Activated T-cell treated with anti-CD3 and anti-CD28 coated beads, Interleukin-2, amount 50 U/mL, for 24 hours (primary cell): ENCODE measurements at regions not wholly inside any gene's neighbourhood (a gene's known extent, or its start where the extent isn't known, plus 50 kb on each side); places are given as distances from the start of the nearest gene placed in this dataset.

ENCODE experiments used
- DNase-seq: peaks from one replicate; pipeline ENCODE4 v3.0.0-alpha.2; 2020
- H3K27ac Mint-ChIP-seq: 2 replicates; pipeline ENCODE4 v1.8.0; 2020; ENCODE audit warnings: mild to moderate bottlenecking, mixed read lengths
- H3K27me3 Mint-ChIP-seq: 2 replicates; pipeline ENCODE4 v1.8.0; 2020; ENCODE audit warnings: mixed read lengths
- H3K36me3 Mint-ChIP-seq: 2 replicates; pipeline ENCODE4 v1.8.0; 2020; ENCODE audit warnings: low read depth, mixed read lengths
- H3K4me1 Mint-ChIP-seq: 2 replicates; pipeline ENCODE4 v1.8.0; 2020; ENCODE audit warnings: low read depth, mixed read lengths
- H3K4me3 Mint-ChIP-seq: 2 replicates; pipeline ENCODE4 v1.8.0; 2020; ENCODE audit warnings: mild to moderate bottlenecking, moderate library complexity, mixed read lengths
- H3K9me3 Mint-ChIP-seq: 2 replicates; pipeline ENCODE4 v1.8.0; 2020; ENCODE audit warnings: mixed read lengths

DNA sequence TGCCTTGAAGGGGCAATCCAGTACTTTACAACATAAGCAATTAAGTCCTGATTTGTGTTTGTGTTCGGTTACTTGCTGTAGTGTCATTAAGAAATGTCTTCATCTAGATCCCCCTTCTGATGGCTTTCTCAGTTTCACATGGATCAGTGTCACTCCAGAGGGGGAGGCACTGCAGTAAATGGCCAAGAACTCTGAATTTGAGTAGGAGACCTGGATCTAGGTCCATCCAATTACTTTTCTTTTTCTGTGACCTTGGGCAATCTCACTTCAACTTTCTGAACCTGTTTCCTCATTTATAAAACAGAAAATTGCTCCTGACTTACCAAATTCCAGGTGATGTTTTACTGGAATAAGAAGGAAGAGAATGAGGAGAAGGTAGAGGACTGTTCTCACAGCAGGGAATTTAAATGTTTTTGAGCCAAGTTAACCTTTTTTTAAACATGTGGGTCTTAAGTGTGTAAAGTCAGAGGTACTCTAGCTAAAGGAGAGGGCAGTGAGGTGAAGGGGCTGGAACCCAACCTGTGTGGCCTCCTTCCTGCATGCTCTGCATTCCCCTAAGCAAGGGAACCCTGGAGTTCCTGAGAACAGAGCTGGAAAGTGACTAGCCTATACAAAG is 285.5 kb downstream of the HACE1 start:
- DNase-seq = no peak
- Mint-ChIP-seq H3K27ac (no peak overlapping the region), H3K27me3 (peaks cover 3% of the 10 kb centered on the region), H3K4me3 (no peak overlapping the region), H3K4me1 (no peaks in the 10 kb centered on the region), H3K9me3 (no peaks in the 10 kb centered on the region), H3K36me3 (no peaks in the 10 kb centered on the region)

DNA sequence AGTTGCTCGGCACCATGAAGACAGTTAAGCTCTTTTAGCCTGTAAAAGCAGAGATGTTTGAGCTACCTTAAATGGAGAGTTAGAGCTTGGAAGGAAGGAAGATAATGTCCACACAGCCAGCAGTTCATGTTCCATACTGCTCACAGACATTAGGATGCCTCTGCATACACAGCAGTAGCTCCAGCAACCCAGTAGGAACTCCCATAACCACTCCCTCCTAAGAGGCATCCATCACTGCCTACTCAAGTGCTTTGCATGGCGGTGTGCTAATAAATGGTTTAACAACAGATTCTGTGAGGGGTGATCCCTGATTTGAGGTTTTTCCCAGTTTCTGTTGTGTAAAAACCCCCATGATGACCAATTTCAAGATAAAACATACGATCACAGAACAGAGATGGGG is 286.4 kb downstream of the HACE1 start:
- Mint-ChIP-seq H3K27me3 (peaks cover 3% of the 10 kb centered on the region), H3K4me3 (no peak overlapping the region), H3K27ac (no peak overlapping the region), H3K4me1 (no peaks in the 10 kb centered on the region), H3K9me3 (no peaks in the 10 kb centered on the region), H3K36me3 (no peaks in the 10 kb centered on the region)
- no peak for DNase-seq

DNA sequence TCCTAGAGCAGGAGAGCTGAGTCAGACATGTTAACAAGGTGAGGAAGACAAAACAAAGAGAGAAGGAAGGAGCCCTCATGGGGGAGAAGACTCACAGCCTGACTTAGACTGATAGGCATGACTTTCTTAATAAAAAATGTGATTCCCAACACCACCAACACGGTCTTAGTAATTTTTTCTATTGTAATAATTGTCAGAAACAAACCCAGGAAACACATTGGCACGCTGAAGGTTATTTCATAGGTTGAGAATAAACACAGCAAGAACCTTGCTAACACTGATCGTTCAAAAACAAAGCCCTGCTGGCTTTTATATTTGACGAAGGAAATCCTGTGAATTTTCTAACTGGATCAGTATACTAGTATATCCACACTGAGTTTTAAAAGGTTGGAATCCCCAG is 286.8 kb downstream of the HACE1 start:
- Mint-ChIP-seq H3K4me1 (no peaks in the 10 kb centered on the region), H3K4me3 (no peak overlapping the region), H3K9me3 (no peaks in the 10 kb centered on the region), H3K36me3 (no peaks in the 10 kb centered on the region), H3K27me3 (peaks cover 3% of the 10 kb centered on the region), H3K27ac (no peak overlapping the region)
- DNase-seq = no peak

DNA sequence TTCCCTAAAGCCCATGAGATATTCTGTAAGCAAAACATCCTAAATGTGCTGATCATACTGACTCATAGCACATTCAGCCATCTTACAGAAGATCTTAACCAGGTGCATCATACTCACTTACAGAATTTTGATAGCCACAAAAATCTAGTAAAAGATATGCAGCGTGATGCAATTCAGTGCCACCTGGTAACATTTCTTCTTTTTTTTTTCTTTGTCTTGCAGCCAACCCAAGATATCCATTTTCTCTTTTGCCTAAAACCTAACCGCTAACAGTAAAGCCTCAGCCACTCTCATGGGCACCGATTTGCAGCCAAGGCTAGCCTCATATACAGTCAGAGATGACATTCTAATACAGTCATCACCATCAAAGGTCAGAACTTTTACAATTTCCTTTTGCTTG is 293.3 kb downstream of the HACE1 start:
- Mint-ChIP-seq H3K36me3 (no peaks in the 10 kb centered on the region), H3K4me1 (no peaks in the 10 kb centered on the region), H3K27ac (no peak overlapping the region), H3K9me3 (no peaks in the 10 kb centered on the region), H3K4me3 (no peak overlapping the region), H3K27me3 (no peaks in the 10 kb centered on the region)
- no peak for DNase-seq

DNA sequence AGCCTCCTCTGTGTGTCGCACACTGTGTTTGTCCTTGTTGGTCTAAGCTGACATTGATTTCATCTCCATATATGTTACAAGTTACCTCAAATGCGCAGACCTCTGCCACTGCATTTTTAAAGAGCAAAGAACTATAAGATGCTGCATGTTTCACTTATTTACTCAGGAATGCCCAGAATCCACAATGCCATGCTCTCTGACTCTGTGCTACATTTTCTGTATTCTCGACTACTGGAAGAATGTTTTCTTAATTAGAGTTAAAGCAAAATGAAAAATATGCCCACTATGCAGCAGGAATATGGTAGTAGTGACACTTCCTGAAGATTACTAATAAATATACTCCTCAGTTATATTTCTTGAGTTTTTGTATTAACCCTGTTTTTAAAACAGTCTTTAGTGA is 296.4 kb downstream of the HACE1 start:
- Mint-ChIP-seq H3K4me1 (no peaks in the 10 kb centered on the region), H3K9me3 (no peaks in the 10 kb centered on the region), H3K27ac (no peak overlapping the region), H3K36me3 (no peaks in the 10 kb centered on the region), H3K27me3 (no peaks in the 10 kb centered on the region), H3K4me3 (no peak overlapping the region)
- DNase-seq = no peak

DNA sequence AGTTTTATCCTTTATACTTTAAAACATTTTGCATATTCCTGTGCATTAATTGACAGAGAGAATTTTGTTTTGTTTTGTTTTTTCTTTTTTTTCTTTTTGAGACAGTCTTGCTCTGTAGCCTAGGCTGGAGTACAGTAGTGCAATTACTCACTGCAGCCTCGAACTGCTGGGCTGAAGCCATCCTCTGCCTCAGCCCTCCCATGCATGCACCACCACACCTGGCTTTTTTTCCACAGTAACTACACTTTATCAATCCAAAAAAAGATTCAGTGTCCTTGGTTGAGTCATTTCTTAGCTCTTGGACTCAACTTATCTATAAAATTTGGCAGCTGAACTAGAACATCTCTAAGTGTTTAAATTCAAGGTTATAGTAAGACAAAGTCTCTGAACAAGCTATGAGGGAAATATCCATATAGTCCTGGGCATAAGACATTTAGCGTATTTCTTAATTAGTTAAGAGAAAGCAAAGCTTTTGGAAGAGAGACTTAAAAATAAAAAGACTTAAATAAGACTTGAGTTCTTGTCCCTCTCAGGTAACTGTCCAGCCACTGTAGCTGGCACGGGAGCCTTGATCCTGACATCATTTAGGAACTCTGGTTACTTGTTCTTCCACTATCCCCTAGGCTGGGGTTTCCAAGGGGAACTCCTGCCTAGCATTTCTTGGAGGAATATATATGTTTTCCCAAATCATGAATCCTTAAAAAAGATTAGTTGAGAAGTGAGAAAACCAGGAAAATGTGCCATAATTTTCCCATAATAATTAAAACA is 300.1 kb downstream of the HACE1 start:
- H3K4me1 Mint-ChIP-seq = no peaks in the 10 kb centered on the region
- H3K36me3 Mint-ChIP-seq = no peaks in the 10 kb centered on the region
- H3K27me3 Mint-ChIP-seq = no peaks in the 10 kb centered on the region
- H3K9me3 Mint-ChIP-seq = no peaks in the 10 kb centered on the region
- H3K4me3 Mint-ChIP-seq = no peak overlapping the region
- H3K27ac Mint-ChIP-seq = no peak overlapping the region
- DNase-seq = no peak

DNA sequence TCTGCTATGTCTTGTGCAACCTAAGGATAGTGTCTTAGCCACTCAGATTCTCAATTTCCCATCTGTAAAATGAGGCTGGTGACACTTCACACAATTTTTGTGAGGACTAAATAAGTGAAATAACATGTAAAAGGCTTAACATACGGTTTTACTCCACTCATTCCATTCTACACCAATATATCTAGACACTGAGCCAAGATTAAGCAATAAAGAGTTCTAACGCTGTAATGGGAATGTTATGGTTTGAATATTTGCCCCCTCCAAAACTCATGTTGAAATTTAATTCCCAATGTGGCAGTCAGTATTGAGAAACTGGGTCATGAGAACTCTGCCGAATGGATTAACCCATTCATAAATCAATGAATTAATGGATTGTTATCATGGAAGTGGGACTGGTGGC is 301.0 kb downstream of the HACE1 start:
- no peaks in the 10 kb centered on the region for H3K36me3 Mint-ChIP-seq
- no peak overlapping the region for H3K4me3 Mint-ChIP-seq
- no peaks in the 10 kb centered on the region for H3K27me3 Mint-ChIP-seq
- H3K9me3 Mint-ChIP-seq = no peaks in the 10 kb centered on the region
- H3K27ac Mint-ChIP-seq = no peak overlapping the region
- DNase-seq = no peak
- no peaks in the 10 kb centered on the region for H3K4me1 Mint-ChIP-seq

DNA sequence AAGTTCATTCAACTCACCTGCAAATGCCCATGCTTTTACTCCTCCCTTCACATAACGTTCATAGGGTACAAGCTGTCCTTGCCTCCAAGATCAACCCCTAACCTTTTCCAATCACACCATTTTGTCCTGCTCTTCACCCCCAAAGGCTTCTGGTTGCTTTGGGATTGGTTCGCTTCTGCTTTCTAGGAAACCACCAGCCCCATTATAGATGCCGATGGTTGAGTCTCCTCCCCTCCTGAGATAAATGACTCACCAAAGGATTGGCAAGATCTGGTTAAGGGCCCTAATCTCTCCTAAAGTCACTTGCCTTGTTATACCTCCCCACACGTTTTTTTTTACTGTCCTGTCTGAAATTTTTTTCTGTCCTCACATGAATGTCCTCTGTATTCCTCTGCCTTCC is 311.4 kb downstream of the HACE1 start:
- H3K36me3 Mint-ChIP-seq = no peaks in the 10 kb centered on the region
- H3K27ac Mint-ChIP-seq = no peak overlapping the region
- H3K9me3 Mint-ChIP-seq = no peaks in the 10 kb centered on the region
- no peak overlapping the region for H3K4me3 Mint-ChIP-seq
- DNase-seq = no peak
- peaks cover 26% of the 10 kb centered on the region for H3K27me3 Mint-ChIP-seq
- H3K4me1 Mint-ChIP-seq = no peaks in the 10 kb centered on the region

DNA sequence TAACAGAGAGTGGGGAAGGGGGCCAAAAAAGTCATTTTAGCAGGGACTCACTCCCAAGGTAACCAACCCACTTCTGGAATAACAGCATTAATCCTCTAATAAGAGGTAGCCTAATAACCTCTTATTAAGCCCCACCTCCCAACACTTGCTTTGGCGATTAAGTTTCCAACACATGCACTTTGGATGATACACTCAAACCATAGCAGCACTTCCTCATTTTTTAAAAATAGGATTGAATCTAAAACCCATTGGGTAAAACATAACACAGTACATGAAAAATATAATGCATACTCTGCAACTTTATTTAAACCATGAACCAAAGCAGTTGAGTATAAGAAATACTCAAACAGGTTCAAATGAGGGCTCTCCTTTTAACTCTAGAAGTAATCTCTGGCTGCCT is 318.3 kb downstream of the HACE1 start:
- Mint-ChIP-seq H3K9me3 (no peaks in the 10 kb centered on the region), H3K36me3 (no peaks in the 10 kb centered on the region), H3K4me1 (no peaks in the 10 kb centered on the region), H3K27ac (no peak overlapping the region), H3K4me3 (no peak overlapping the region), H3K27me3 (peaks cover 11% of the 10 kb centered on the region)
- DNase-seq = no peak

DNA sequence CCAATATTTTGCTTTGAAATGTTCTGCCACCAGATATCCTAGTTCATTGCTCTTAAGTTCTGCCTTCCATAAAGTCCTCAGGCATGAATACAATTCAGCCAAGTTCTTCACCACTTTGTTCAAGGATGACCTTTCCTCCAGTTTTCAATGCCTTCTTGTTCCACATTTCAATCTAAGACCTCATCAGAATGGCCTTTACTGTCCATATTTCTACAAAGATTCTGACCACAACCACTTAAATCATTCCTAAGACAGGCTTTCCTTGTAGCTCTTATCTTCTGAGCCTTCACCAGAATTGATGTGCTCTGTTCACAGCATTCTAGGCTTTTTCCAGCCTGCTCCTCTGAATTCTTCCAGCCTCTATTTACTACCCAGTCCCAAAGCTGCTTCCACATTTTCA is 319.0 kb downstream of the HACE1 start:
- Mint-ChIP-seq H3K27ac (no peak overlapping the region), H3K9me3 (no peaks in the 10 kb centered on the region), H3K27me3 (peaks cover 10% of the 10 kb centered on the region), H3K4me1 (no peaks in the 10 kb centered on the region), H3K36me3 (no peaks in the 10 kb centered on the region), H3K4me3 (no peak overlapping the region)
- no peak for DNase-seq

DNA sequence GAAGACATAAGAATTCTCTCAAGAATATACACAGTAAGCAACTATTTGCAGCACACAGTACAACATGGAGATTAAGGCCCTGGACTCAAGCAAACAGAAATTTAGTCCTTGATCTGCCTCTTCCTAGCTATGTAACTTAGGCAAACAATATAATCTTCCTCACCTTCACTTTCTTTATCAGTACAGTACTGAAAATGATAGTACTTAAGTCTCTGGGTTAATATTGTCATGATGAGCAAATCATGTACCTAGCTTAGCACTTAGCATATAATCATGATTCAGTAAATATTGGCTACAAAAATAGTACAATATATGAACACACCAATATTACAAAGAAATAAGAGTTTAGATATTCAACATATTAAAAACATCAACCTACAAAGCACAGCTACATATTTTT is 320.5 kb downstream of the HACE1 start:
- Mint-ChIP-seq H3K4me3 (no peak overlapping the region), H3K27me3 (peaks cover 5% of the 10 kb centered on the region), H3K4me1 (no peaks in the 10 kb centered on the region), H3K36me3 (no peaks in the 10 kb centered on the region), H3K9me3 (no peaks in the 10 kb centered on the region), H3K27ac (no peak overlapping the region)
- no peak for DNase-seq

DNA sequence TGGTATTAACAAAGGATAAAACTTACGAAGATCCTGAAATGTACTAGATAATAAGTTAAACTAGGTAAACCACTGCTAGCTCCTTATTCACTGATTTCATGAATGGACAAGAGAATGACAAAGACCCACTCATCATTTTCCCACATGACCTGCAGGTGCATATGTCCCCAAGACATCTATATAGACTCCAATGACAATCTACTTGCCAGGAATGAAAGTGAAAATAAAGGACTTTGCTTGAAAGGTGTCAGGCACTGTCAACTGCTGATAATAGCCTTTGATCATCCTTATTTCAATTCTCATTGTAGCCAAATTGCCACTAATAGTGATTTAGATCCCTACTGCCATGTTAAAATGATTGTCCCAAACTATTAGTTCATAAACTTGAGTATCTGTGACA is 321.8 kb downstream of the HACE1 start:
- H3K4me3 Mint-ChIP-seq = no peak overlapping the region

DNA sequence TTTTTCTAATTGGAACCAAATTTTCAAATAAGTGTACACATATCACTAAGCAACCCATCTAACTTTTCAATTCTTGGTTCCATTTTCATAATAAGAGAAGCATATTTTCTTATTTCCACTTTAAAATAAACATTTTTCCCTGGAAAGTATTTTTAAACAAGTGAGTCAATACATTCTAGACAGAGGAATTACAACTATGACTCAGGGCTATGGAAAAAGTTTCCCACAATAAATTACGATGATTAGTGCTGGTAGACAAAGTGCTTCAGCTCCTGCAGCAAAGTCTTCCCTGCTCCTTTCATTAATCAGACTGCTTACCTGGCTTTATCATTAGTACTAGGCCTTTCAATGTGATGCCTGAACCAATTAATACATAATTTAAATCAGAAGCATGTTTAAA is 322.5 kb downstream of the HACE1 start:
- H3K9me3 Mint-ChIP-seq = no peaks in the 10 kb centered on the region
- no peaks in the 10 kb centered on the region for H3K36me3 Mint-ChIP-seq
- H3K4me3 Mint-ChIP-seq = no peak overlapping the region
- no peak for DNase-seq
- H3K27ac Mint-ChIP-seq = no peak overlapping the region
- no peaks in the 10 kb centered on the region for H3K4me1 Mint-ChIP-seq
- peaks cover 7% of the 10 kb centered on the region for H3K27me3 Mint-ChIP-seq

More for the DNA sequence above, 321.8 kb downstream of the HACE1 start:
- DNase-seq = no peak
- no peaks in the 10 kb centered on the region for H3K9me3 Mint-ChIP-seq
- no peaks in the 10 kb centered on the region for H3K4me1 Mint-ChIP-seq
- no peak overlapping the region for H3K27ac Mint-ChIP-seq
- no peaks in the 10 kb centered on the region for H3K36me3 Mint-ChIP-seq
- H3K27me3 Mint-ChIP-seq = peaks cover 7% of the 10 kb centered on the region

DNA sequence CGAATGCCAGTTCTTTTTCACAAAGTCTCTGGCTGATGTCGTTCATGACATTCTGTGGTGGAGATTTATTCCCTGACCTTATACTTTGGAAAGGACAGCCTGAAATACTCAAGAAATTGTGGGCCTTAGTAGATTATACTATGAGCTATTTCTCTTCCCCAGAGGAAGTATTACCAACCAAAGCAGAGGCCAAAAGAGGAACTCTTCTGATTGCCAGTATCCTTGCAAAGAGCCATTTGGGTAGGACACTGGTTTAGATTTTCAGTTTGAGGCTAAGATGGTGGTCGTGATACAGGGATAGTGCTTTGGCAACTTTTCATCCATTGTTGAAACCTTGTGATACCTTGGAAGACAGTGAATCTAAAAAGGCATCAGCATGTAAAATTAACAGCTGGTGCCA is 327.3 kb downstream of the HACE1 start:
- Mint-ChIP-seq H3K36me3 (no peaks in the 10 kb centered on the region), H3K4me3 (no peak overlapping the region), H3K27ac (no peak overlapping the region), H3K4me1 (no peaks in the 10 kb centered on the region), H3K27me3 (peaks cover 4% of the 10 kb centered on the region), H3K9me3 (no peaks in the 10 kb centered on the region)
- no peak for DNase-seq

DNA sequence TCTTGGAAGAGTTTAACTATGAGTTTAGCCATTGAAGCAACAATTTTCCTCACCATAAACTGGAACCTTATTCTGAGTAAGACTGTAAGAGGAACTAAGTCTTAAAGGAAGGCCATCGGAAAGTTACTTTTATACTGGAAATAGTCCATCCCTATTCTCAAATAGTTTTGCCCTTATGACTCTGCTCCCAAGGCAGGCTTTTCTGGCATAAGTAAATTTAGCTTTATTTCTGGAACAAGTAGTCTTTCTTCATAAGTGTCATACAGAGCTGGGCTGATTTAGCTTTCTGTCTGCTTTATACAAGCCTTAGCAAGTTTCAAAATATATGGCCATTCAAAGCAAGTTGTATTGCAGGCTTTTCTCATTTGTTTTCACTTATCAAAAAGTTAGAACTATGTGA is 328.1 kb downstream of the HACE1 start:
- no peak overlapping the region for H3K4me3 Mint-ChIP-seq
- H3K9me3 Mint-ChIP-seq = no peaks in the 10 kb centered on the region
- DNase-seq = no peak
- H3K27me3 Mint-ChIP-seq = peaks cover 8% of the 10 kb centered on the region
- H3K36me3 Mint-ChIP-seq = no peaks in the 10 kb centered on the region
- no peak overlapping the region for H3K27ac Mint-ChIP-seq
- no peaks in the 10 kb centered on the region for H3K4me1 Mint-ChIP-seq
